HG03175 (cell line): ENCODE measurements at regions not wholly inside any gene's neighbourhood (a gene's known extent, or its start where the extent isn't known, plus 50 kb on each side); places are given as distances from the start of the nearest gene placed in this dataset.

Source experiments
- ATAC-seq: cut with Tn5 transposase; IDR thresholded peaks from one replicate; pipeline ENCODE4 v1.9.1; 2021; ENCODE audit warnings: mild to moderate bottlenecking, moderate library complexity; ENCODE audit not compliant: unreplicated experiment

GRCh38 chr4:180500154-180500553 lies 1743.0 kb upstream of the TENM3 start:
- no peak for ATAC-seq

- ATAC-seq, result no peak
Measured at GRCh38 chr4:180512801-180513475, 1730.3 kb upstream of the TENM3 start.

- no peak for ATAC-seq
Measured at GRCh38 chr4:180518906-180519305, 1724.3 kb upstream of the TENM3 start.

GRCh38 chr4:180521181-180521580 lies 1722.0 kb upstream of the TENM3 start:
- ATAC-seq, result no peak

GRCh38 chr4:180525523-180526077 lies 1717.6 kb upstream of the TENM3 start:
- ATAC-seq, result no peak

GRCh38 chr4:180528003-180528402 lies 1715.2 kb upstream of the TENM3 start:
- no peak for ATAC-seq

- ATAC-seq, result no peak
Measured at GRCh38 chr4:180530787-180531186, 1712.4 kb upstream of the TENM3 start.

GRCh38 chr4:180532691-180533090 lies 1710.5 kb upstream of the TENM3 start:
- ATAC-seq, result no peak

- ATAC-seq, result no peak
Measured at GRCh38 chr4:180538384-180539057, 1704.7 kb upstream of the TENM3 start.

- no peak for ATAC-seq
Measured at GRCh38 chr4:180539284-180539683, 1703.9 kb upstream of the TENM3 start.

GRCh38 chr4:180541678-180542077 lies 1701.5 kb upstream of the TENM3 start:
- ATAC-seq, result no peak

- ATAC-seq, result no peak
Measured at GRCh38 chr4:180542445-180543100, 1700.6 kb upstream of the TENM3 start.

GRCh38 chr4:180550106-180550505 lies 1693.1 kb upstream of the TENM3 start:
- ATAC-seq, result no peak

GRCh38 chr4:180557348-180557747 lies 1685.9 kb upstream of the TENM3 start:
- no peak for ATAC-seq

GRCh38 chr4:180557950-180558349 lies 1685.3 kb upstream of the TENM3 start:
- ATAC-seq, result no peak

GRCh38 chr4:180558427-180558826 lies 1684.8 kb upstream of the TENM3 start:
- ATAC-seq, result no peak

GRCh38 chr4:180560896-180561295 lies 1682.3 kb upstream of the TENM3 start:
- no peak for ATAC-seq

GRCh38 chr4:180564026-180564425 lies 1679.2 kb upstream of the TENM3 start:
- no peak for ATAC-seq

- no peak for ATAC-seq
Measured at GRCh38 chr4:180564448-180564847, 1678.8 kb upstream of the TENM3 start.

GRCh38 chr4:180565856-180566431 lies 1677.3 kb upstream of the TENM3 start:
- no peak for ATAC-seq

GRCh38 chr4:180566492-180566891 lies 1676.7 kb upstream of the TENM3 start:
- ATAC-seq, result no peak
